ENCODE measurements at regions not wholly inside any gene's neighbourhood (a gene's known extent, or its start where the extent isn't known, plus 50 kb on each side); places are given as distances from the start of the nearest gene placed in this dataset.

GRCh38 chr10:4296161-4296560 lies 511.2 kb upstream of the KLF6 start:
- DNase-seq (ENCODE audit: low spot score): no peak
- H3K27me3 Mint-ChIP-seq (ENCODE audit: low read depth): no peaks in the 10 kb centered on the region
- no peak overlapping the region for H3K4me3 Mint-ChIP-seq (ENCODE audit: unreplicated experiment)
- no peak overlapping the region for H3K27ac Mint-ChIP-seq (ENCODE audit: unreplicated experiment)
- no peaks in the 10 kb centered on the region for H3K4me1 Mint-ChIP-seq (ENCODE audit: low read depth)
- no peak for TF ChIP-seq CTCF (IDR thresholded peaks at IDR 0.05)
- H3K9me3 Mint-ChIP-seq (ENCODE audit: low read depth): no peaks in the 10 kb centered on the region
- no peaks in the 10 kb centered on the region for H3K36me3 Mint-ChIP-seq (ENCODE audit: low read depth)

DNA sequence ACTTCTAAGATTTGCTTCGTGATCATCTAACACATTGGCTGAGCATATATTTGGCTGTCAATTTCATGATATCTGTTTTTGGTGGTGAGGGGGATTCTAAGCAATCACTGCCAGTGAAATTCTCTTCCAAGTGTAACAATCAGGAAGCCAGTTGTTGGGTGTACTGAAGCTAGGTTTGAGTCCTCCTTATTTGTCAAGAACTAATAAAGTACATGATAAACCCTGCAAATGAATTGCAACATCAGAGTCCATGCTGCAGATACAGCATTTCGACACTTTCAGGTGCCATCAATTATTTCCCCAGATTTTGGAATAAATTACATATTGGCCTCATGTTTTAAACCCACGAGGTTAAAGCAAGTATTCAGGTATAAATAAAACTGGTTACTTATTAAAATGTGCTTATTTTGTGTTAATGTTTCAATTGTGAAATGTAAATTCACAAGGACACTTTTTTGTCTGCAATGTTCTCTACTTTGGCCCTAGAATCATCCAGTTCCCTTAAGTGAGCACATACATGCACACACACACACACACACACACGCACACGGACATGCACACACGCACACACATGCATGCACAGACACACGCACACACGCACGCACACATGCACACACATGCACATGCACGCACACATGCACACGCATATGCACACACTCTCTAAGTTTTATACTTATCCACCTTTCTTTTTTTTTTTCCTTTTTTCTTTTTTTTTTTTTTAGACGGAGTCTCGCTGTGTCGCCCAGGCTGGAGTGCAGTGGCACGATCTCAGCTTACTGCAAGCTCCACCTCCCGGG lies 510.2 kb upstream of the KLF6 start:
- Mint-ChIP-seq H3K9me3 (ENCODE audit: low read depth) (no peaks in the 10 kb centered on the region), H3K36me3 (ENCODE audit: low read depth) (no peaks in the 10 kb centered on the region), H3K27ac (ENCODE audit: unreplicated experiment) (no peak overlapping the region), H3K4me1 (ENCODE audit: low read depth) (no peaks in the 10 kb centered on the region), H3K4me3 (ENCODE audit: unreplicated experiment) (no peak overlapping the region), H3K27me3 (ENCODE audit: low read depth) (no peaks in the 10 kb centered on the region)
- TF ChIP-seq CTCF (IDR thresholded peaks at IDR 0.05): no peak
- no peak for DNase-seq (ENCODE audit: low spot score)

DNA sequence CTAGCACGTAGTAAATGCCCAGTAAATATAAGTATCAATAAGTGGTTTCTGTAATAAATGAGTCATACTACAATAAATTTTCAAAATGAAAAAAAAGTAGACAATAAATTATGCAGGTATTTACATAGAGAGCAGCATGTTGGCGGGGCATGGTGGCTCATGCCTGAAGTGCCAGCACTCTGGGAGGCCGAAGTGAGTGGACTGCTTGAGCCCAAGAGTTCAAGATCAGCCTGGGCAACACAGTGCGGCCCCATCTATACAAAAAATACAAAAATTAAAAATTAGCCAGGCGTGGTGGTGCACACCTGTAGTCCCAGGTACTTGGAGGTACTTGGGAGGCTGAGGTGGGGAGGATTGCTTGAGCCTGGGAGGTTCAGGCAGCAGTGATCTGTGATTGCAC lies 509.3 kb upstream of the KLF6 start:
- Mint-ChIP-seq H3K4me1 (ENCODE audit: low read depth) (no peaks in the 10 kb centered on the region), H3K36me3 (ENCODE audit: low read depth) (no peaks in the 10 kb centered on the region), H3K27ac (ENCODE audit: unreplicated experiment) (no peak overlapping the region), H3K27me3 (ENCODE audit: low read depth) (no peaks in the 10 kb centered on the region), H3K4me3 (ENCODE audit: unreplicated experiment) (no peak overlapping the region), H3K9me3 (ENCODE audit: low read depth) (no peaks in the 10 kb centered on the region)
- DNase-seq (ENCODE audit: low spot score): no peak
- no peak for TF ChIP-seq CTCF (IDR thresholded peaks at IDR 0.05)

GRCh38 chr10:4291990-4292389 lies 507.0 kb upstream of the KLF6 start:
- Mint-ChIP-seq H3K4me3 (ENCODE audit: unreplicated experiment) (no peak overlapping the region), H3K9me3 (ENCODE audit: low read depth) (no peaks in the 10 kb centered on the region), H3K36me3 (ENCODE audit: low read depth) (no peaks in the 10 kb centered on the region), H3K27ac (ENCODE audit: unreplicated experiment) (no peak overlapping the region), H3K27me3 (ENCODE audit: low read depth) (no peaks in the 10 kb centered on the region), H3K4me1 (ENCODE audit: low read depth) (no peaks in the 10 kb centered on the region)
- no peak for DNase-seq (ENCODE audit: low spot score)
- no peak for TF ChIP-seq CTCF (IDR thresholded peaks at IDR 0.05)

DNA sequence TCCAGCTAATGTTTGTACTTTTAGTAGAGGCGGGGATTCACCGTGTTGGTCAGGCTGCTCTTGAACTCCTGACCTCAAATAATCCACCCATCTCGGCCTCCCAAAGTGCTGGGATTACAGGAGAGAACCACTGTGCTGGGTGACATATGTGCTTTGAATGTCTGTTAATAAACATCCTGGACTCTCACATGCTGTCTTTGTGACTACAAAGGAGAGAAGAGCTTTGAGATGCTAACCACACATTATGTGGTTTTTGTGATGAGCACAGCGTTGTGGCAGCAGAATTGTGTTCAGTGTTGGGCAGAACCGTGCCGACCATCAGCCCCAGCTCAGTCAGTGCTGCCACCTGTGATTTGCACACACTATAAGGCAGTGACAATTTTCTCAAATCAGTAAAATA lies 500.1 kb upstream of the KLF6 start:
- Mint-ChIP-seq H3K9me3 (ENCODE audit: low read depth) (no peaks in the 10 kb centered on the region), H3K27me3 (ENCODE audit: low read depth) (no peaks in the 10 kb centered on the region), H3K4me1 (ENCODE audit: low read depth) (peaks cover 60% of the 10 kb centered on the region), H3K36me3 (ENCODE audit: low read depth) (no peaks in the 10 kb centered on the region), H3K27ac (ENCODE audit: unreplicated experiment) (peak overlapping the region; percentile 78), H3K4me3 (ENCODE audit: unreplicated experiment) (no peak overlapping the region)
- no peak for DNase-seq (ENCODE audit: low spot score)
- no peak for TF ChIP-seq CTCF (IDR thresholded peaks at IDR 0.05)

Data from chondrocyte (in vitro differentiated cells).